ENCODE measurements at regions not wholly inside any gene's neighbourhood (a gene's known extent, or its start where the extent isn't known, plus 50 kb on each side); places are given as distances from the start of the nearest gene placed in this dataset.

DNA sequence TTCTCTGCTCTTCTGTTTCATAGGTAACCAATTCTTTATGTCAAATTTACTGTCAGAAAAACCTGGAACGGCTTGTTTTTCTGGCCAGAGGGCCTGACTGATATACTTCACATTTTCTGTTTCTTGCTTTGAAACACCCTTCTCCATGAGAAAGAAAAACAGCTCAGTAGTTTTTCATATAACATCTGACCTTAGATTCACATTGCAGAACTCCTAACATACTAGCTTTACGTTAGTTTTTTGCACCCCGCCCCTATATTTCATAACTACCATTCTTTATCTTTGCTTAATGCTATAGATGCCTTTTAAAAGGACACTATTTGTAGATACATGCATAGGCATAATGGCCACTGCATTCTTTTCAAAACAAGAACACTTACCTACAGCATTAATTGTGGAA is 83.9 kb upstream of the TSC22D2 start:
- TF ChIP-seq, protein P1, sequence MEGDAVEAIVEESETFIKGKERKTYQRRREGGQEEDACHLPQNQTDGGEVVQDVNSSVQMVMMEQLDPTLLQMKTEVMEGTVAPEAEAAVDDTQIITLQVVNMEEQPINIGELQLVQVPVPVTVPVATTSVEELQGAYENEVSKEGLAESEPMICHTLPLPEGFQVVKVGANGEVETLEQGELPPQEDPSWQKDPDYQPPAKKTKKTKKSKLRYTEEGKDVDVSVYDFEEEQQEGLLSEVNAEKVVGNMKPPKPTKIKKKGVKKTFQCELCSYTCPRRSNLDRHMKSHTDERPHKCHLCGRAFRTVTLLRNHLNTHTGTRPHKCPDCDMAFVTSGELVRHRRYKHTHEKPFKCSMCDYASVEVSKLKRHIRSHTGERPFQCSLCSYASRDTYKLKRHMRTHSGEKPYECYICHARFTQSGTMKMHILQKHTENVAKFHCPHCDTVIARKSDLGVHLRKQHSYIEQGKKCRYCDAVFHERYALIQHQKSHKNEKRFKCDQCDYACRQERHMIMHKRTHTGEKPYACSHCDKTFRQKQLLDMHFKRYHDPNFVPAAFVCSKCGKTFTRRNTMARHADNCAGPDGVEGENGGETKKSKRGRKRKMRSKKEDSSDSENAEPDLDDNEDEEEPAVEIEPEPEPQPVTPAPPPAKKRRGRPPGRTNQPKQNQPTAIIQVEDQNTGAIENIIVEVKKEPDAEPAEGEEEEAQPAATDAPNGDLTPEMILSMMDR (optimal IDR thresholded peaks at IDR 0.05 in 1 of 3, IDR thresholded peaks at IDR 0.05 in 1 of 3, conservative IDR thresholded peaks at IDR 0.05 in 1 of 3; ENCODE audit: extremely low read depth in 1 of 3, insufficient read depth in 2 of 3, low read length in 3 of 3) = no peak
- TF ChIP-seq EZH2 (IDR thresholded peaks at IDR 0.05; ENCODE audit: low read length) = no peak
